ENCODE measurements at regions not wholly inside any gene's neighbourhood (a gene's known extent, or its start where the extent isn't known, plus 50 kb on each side); places are given as distances from the start of the nearest gene placed in this dataset.

GRCh38 chr15:69908060-69908459 lies 189.7 kb downstream of the TLE3 start:
- no peak for TF ChIP-seq POLR2AphosphoS5 (IDR thresholded peaks at IDR 0.05; ENCODE audit: insufficient read depth in 1 of 2, low read depth in 1 of 2)
- no peak for TF ChIP-seq POLR2A (IDR thresholded peaks at IDR 0.05)

All from vagina (tissue), 2 donors.